Astrocyte (in vitro differentiated cells and primary cell): ENCODE measurements at regions not wholly inside any gene's neighbourhood (a gene's known extent, or its start where the extent isn't known, plus 50 kb on each side); places are given as distances from the start of the nearest gene placed in this dataset.

ENCODE experiments used
- DNase-seq: peaks from one replicate; pipeline ENCODE4 v3.0.0-alpha.2; 2010; ENCODE audit warnings: low read depth
- FAIRE-seq: peaks from 2 replicates; lab custom pipeline; 2011; peaks lifted over from hg19 to GRCh38; lab: Jason Lieb, UNC
- H2AFZ ChIP-seq: 2 replicates; pipeline ENCODE4 v1.6.0; 2012; ENCODE audit warnings: low read depth, low read length, inconsistent platforms
- H3K27ac ChIP-seq: 2 replicates; pipeline ENCODE4 v1.5.1; 2011; ENCODE audit warnings: low read depth, low read length, inconsistent platforms
- H3K27me3 ChIP-seq: 2 replicates; pipeline ENCODE4 v1.6.0; 2011; ENCODE audit warnings: low read length, inconsistent platforms; ENCODE audit not compliant: insufficient read depth
- H3K36me3 ChIP-seq: 2 replicates; pipeline ENCODE4 v1.5.1; 2011; ENCODE audit warnings: low read length, inconsistent platforms; ENCODE audit not compliant: insufficient read depth
- H3K4me1 ChIP-seq: 2 replicates; pipeline ENCODE4 v1.5.1; 2011; ENCODE audit warnings: low read length, inconsistent platforms; ENCODE audit not compliant: insufficient read depth
- H3K4me2 ChIP-seq: 2 replicates; pipeline ENCODE4 v1.6.0; 2012; ENCODE audit warnings: low read length, inconsistent platforms
- H3K4me3 ChIP-seq: 2 replicates; pipeline ENCODE4 v1.5.1; 2011; ENCODE audit warnings: low read depth, mild to moderate bottlenecking, low read length, inconsistent platforms; ENCODE audit not compliant: insufficient read depth
- H3K79me2 ChIP-seq: 2 replicates; pipeline ENCODE4 v1.6.0; 2012; ENCODE audit warnings: mild to moderate bottlenecking, low read length, inconsistent platforms; ENCODE audit not compliant: insufficient read depth
- H3K9ac ChIP-seq: 2 replicates; pipeline ENCODE4 v1.6.0; 2012; ENCODE audit warnings: mild to moderate bottlenecking, low read length, inconsistent platforms
- H3K9me3 ChIP-seq: 2 replicates; pipeline ENCODE4 v1.5.1; 2012; ENCODE audit warnings: low read depth, mild to moderate bottlenecking, low read length, inconsistent platforms; ENCODE audit not compliant: insufficient read depth
- H4K20me1 ChIP-seq: 2 replicates; pipeline ENCODE4 v1.6.0; 2012; ENCODE audit warnings: low read length, inconsistent platforms; ENCODE audit not compliant: insufficient read depth
- H3K27ac Mint-ChIP-seq: one replicate; pipeline ENCODE4 v1.8.0; 2021; ENCODE audit warnings: mild to moderate bottlenecking, mixed read lengths; ENCODE audit not compliant: unreplicated experiment
- H3K27me3 Mint-ChIP-seq: one replicate; pipeline ENCODE4 v1.8.0; 2021; ENCODE audit warnings: low read depth, mixed read lengths; ENCODE audit not compliant: unreplicated experiment
- H3K36me3 Mint-ChIP-seq: one replicate; pipeline ENCODE4 v1.8.0; 2021; ENCODE audit warnings: low read depth, mixed read lengths; ENCODE audit not compliant: unreplicated experiment
- H3K4me1 Mint-ChIP-seq: one replicate; pipeline ENCODE4 v1.8.0; 2021; ENCODE audit warnings: low read depth, mixed read lengths; ENCODE audit not compliant: unreplicated experiment
- H3K4me3 Mint-ChIP-seq: one replicate; pipeline ENCODE4 v1.8.0; 2021; ENCODE audit warnings: mild to moderate bottlenecking, moderate library complexity, mixed read lengths; ENCODE audit not compliant: unreplicated experiment
- H3K9me3 Mint-ChIP-seq: one replicate; pipeline ENCODE4 v1.8.0; 2021; ENCODE audit warnings: mild to moderate bottlenecking, mixed read lengths; ENCODE audit not compliant: unreplicated experiment
- EZH2 ChIP-seq: IDR thresholded peaks from 2 replicates; pipeline ENCODE4 v1.6.1; 2012; ENCODE audit warnings: mild to moderate bottlenecking, low read length, inconsistent platforms; ENCODE audit not compliant: insufficient read depth
- TF ChIP-seq, protein P1 (sequence below): IDR thresholded peaks from 2 replicates; pipeline ENCODE4 v1.5.1; 2011; ENCODE audit warnings: low read depth, mild to moderate bottlenecking, inconsistent platforms, low read length, moderate library complexity; ENCODE audit not compliant: insufficient read depth

DNA sequence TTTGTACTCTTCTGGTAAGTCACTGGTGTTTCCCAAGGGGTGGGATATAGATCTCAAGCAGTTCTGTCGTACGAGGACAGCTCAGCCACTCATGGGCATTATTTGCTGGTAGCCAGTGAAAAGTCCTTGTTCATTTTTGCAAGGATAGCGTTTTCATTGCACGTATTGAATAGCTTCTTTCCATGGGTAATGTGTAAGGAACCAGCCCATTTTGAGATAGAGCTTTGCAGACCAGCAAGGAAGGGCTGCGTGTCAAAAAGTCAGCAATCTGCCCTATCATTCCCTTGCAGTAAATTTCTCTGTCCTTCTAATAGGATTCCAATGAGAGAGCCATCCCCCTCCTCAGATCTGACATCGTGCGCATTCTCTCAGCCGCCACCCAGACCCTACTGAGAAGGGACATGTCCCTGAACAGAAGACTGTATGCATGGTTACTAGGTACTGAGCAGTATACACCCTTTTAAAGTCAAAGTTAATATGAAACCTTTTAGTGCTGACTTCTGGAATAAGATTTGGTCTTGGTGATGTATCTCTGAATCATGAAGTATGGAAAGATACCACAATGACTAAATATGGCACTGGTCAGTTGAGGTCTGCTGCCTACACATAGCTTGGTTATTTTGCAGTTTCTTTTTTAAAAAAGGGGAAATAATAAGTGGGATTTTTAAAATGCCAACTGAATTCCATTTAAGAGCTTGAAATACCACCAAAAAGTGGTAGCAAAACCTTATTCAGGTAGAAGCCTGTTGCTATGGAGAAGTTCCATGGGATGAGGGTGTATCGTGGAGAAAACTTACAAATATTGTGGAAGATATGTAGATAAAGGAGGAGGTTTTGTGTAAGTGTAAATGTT is 55.3 kb downstream of the DOP1B start:
- FAIRE-seq, result peak; percentile 98
- H3K27ac ChIP-seq, result peak overlapping the region; percentile 91

DNA sequence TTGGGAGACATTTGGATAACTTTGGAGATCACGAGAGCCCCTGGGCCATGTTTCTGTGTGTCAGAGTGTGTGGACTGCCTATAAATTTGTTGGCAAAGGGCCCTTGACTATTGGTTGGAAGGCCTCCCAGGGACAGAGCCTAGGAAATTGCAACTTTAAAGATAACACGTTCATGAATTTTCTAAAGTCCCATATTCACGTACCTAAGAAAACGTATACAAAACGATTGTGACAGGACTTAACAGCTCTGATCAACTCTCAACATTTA is 55.8 kb downstream of the DOP1B start:
- peak overlapping the region; percentile 34 for H3K4me3 ChIP-seq
- peaks cover 5% of the 10 kb centered on the region for H3K36me3 Mint-ChIP-seq
- no peaks in the 10 kb centered on the region for H3K27me3 ChIP-seq
- peaks cover 49% of the 10 kb centered on the region for H3K4me1 ChIP-seq
- H3K4me3 Mint-ChIP-seq, result no peak overlapping the region
- H3K9me3 ChIP-seq, result no peaks in the 10 kb centered on the region
- peak overlapping the region; percentile 91 for H3K27ac ChIP-seq
- peak overlapping the region; percentile 97 for H3K27ac Mint-ChIP-seq
- peak overlapping the region; percentile 75 for H3K4me2 ChIP-seq
- peaks cover 9% of the 10 kb centered on the region for H3K36me3 ChIP-seq
- no peaks in the 10 kb centered on the region for H4K20me1 ChIP-seq
- H3K9ac ChIP-seq, result peak overlapping the region; percentile 67
- no peaks in the 10 kb centered on the region for H3K9me3 Mint-ChIP-seq
- H3K79me2 ChIP-seq, result no peaks in the 10 kb centered on the region
- no peaks in the 10 kb centered on the region for H3K27me3 Mint-ChIP-seq
- H2AFZ ChIP-seq, result no peak overlapping the region
- H3K4me1 Mint-ChIP-seq, result peaks cover 40% of the 10 kb centered on the region
- FAIRE-seq (no peak), DNase-seq (no peak)
- TF ChIP-seq, protein P1, sequence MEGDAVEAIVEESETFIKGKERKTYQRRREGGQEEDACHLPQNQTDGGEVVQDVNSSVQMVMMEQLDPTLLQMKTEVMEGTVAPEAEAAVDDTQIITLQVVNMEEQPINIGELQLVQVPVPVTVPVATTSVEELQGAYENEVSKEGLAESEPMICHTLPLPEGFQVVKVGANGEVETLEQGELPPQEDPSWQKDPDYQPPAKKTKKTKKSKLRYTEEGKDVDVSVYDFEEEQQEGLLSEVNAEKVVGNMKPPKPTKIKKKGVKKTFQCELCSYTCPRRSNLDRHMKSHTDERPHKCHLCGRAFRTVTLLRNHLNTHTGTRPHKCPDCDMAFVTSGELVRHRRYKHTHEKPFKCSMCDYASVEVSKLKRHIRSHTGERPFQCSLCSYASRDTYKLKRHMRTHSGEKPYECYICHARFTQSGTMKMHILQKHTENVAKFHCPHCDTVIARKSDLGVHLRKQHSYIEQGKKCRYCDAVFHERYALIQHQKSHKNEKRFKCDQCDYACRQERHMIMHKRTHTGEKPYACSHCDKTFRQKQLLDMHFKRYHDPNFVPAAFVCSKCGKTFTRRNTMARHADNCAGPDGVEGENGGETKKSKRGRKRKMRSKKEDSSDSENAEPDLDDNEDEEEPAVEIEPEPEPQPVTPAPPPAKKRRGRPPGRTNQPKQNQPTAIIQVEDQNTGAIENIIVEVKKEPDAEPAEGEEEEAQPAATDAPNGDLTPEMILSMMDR, result no peak
- no peak for TF ChIP-seq EZH2

More for the DNA sequence above, 55.3 kb downstream of the DOP1B start:
- no peak overlapping the region for H2AFZ ChIP-seq
- no peaks in the 10 kb centered on the region for H3K27me3 ChIP-seq
- TF ChIP-seq, protein P1, result no peak
- no peak for TF ChIP-seq EZH2
- peak overlapping the region; percentile 67 for H3K9ac ChIP-seq
- H3K27me3 Mint-ChIP-seq, result no peaks in the 10 kb centered on the region
- DNase-seq, result peak; percentile 92
- no peaks in the 10 kb centered on the region for H3K79me2 ChIP-seq
- peaks cover 5% of the 10 kb centered on the region for H3K36me3 Mint-ChIP-seq
- peak overlapping the region; percentile 97 for H3K27ac Mint-ChIP-seq
- peaks cover 41% of the 10 kb centered on the region for H3K4me1 Mint-ChIP-seq
- H3K4me1 ChIP-seq, result peaks cover 50% of the 10 kb centered on the region
- peaks cover 9% of the 10 kb centered on the region for H3K36me3 ChIP-seq
- no peaks in the 10 kb centered on the region for H3K9me3 Mint-ChIP-seq
- no peaks in the 10 kb centered on the region for H4K20me1 ChIP-seq
- no peak overlapping the region for H3K4me3 Mint-ChIP-seq
- H3K9me3 ChIP-seq, result no peaks in the 10 kb centered on the region
- H3K4me3 ChIP-seq, result peak overlapping the region; percentile 34
- H3K4me2 ChIP-seq, result peak overlapping the region; percentile 75

DNA sequence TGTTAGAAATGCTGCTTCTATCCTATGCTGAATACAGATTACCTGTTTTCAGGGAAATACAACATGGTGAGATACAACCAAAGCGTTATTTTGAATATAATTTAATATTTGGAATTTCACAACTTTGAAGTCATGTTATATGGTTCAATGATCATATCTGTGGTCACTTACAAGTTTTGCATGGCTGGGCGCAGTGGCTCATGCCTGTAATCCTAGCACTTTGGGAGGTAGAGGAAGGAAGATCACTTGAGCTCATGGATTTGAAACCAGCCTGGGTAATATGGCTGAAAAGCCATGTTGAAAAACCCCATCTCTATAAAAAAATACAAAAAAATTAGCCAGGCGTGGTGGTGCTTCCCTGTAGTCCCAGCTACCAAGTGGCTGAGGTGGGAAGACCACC is 57.9 kb downstream of the DOP1B start:
- no peak for DNase-seq
- Histone ChIP-seq H3K27me3 (no peaks in the 10 kb centered on the region), H3K79me2 (no peaks in the 10 kb centered on the region), H3K9ac (no peak overlapping the region), H2AFZ (no peak overlapping the region), H3K36me3 (peaks cover 15% of the 10 kb centered on the region), H3K27ac (no peak overlapping the region), H3K4me1 (peaks cover 32% of the 10 kb centered on the region), H3K4me2 (no peak overlapping the region), H4K20me1 (no peaks in the 10 kb centered on the region), H3K4me3 (no peak overlapping the region), H3K9me3 (no peaks in the 10 kb centered on the region)
- Mint-ChIP-seq H3K27ac (no peak overlapping the region), H3K4me3 (no peak overlapping the region), H3K36me3 (peaks cover 7% of the 10 kb centered on the region), H3K27me3 (no peaks in the 10 kb centered on the region), H3K4me1 (peaks cover 26% of the 10 kb centered on the region), H3K9me3 (no peaks in the 10 kb centered on the region)
- TF ChIP-seq, protein P1, result no peak
- no peak for TF ChIP-seq EZH2
- FAIRE-seq, result no peak
